ENCODE measurements at regions not wholly inside any gene's neighbourhood (a gene's known extent, or its start where the extent isn't known, plus 50 kb on each side); places are given as distances from the start of the nearest gene placed in this dataset.

DNA sequence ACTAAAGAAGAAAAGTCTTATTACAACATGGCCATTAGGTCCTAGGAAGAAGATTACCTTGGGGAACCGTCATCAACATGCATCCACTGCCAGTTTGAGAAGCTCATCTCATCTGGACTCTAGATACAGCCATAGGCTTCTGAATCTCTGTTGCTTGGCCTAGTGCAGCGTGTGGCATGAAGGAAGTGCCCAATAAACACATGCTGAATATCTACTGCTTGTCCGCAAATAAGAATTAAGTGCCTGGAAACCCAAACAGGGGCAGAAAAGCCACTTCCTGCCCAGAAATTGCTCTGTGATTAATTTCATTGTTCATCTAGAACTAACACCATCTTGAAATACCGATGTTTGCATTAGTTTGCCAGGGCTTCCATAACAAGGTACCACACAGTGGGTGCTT, 241.1 kb upstream of the KLF3 start:
- Histone ChIP-seq H4K20me1 (ENCODE audit: insufficient read depth) (no peaks in the 10 kb centered on the region), H2AFZ (ENCODE audit: low read depth) (no peak overlapping the region), H3K9ac (no peak overlapping the region), H3K79me2 (ENCODE audit: insufficient read depth, low read depth) (no peaks in the 10 kb centered on the region), H3K27ac (no peak overlapping the region), H3K4me1 (ENCODE audit: low read depth, poor library complexity, severe bottlenecking) (no peaks in the 10 kb centered on the region), H3K4me3 (IDR thresholded peaks at IDR 0.05; ENCODE audit: insufficient read depth, low read depth, low read length) (no peak overlapping the region), H3K36me3 (ENCODE audit: insufficient read depth) (no peaks in the 10 kb centered on the region), H3K4me2 (no peak overlapping the region), H3K27me3 (ENCODE audit: insufficient read depth, low read depth) (no peaks in the 10 kb centered on the region)
- TF ChIP-seq, protein P1, sequence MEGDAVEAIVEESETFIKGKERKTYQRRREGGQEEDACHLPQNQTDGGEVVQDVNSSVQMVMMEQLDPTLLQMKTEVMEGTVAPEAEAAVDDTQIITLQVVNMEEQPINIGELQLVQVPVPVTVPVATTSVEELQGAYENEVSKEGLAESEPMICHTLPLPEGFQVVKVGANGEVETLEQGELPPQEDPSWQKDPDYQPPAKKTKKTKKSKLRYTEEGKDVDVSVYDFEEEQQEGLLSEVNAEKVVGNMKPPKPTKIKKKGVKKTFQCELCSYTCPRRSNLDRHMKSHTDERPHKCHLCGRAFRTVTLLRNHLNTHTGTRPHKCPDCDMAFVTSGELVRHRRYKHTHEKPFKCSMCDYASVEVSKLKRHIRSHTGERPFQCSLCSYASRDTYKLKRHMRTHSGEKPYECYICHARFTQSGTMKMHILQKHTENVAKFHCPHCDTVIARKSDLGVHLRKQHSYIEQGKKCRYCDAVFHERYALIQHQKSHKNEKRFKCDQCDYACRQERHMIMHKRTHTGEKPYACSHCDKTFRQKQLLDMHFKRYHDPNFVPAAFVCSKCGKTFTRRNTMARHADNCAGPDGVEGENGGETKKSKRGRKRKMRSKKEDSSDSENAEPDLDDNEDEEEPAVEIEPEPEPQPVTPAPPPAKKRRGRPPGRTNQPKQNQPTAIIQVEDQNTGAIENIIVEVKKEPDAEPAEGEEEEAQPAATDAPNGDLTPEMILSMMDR (conservative IDR thresholded peaks at IDR 0.05; ENCODE audit: low read depth, low read length) = no peak

DNA sequence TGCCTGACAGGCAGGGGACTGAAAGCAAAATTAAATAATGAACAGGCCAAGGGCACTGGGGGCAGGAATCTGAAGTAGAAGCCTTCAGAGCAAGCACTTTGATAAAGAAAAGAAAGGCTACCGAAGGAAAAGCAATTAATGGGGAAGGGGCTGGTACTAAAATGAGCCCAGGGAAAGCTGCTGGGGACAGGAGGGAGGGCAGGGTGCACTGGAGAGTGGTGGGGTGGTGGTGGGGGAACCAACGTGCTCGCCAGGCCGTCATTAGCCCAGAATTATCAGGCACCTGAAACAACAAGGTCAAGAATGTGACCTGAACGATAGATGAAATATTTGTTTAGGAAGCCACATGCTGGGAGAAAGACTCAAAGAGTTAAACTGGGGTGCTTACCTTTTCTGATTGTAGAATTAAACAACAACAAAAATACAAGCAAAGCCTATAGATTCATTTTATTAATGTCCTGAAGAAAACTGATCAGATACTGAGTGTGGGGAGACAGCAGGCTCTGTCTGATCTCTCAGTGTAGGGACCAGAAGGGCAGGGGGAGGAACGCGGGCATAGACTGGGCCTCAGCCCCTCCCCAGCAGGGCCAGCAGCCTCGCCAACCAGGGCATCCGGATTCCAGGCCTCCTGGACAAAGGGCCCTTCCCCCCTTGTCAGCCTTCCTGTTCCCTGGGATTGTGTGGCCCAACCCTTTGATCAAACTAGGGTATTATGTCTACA, 239.7 kb upstream of the KLF3 start:
- no peak overlapping the region for H3K4me2 ChIP-seq
- TF ChIP-seq, protein P1 (conservative IDR thresholded peaks at IDR 0.05; ENCODE audit: low read depth, low read length) = no peak
- H4K20me1 ChIP-seq (ENCODE audit: insufficient read depth) = no peaks in the 10 kb centered on the region
- H3K36me3 ChIP-seq (ENCODE audit: insufficient read depth) = no peaks in the 10 kb centered on the region
- no peak overlapping the region for H3K4me3 ChIP-seq (IDR thresholded peaks at IDR 0.05; ENCODE audit: insufficient read depth, low read depth, low read length)
- H2AFZ ChIP-seq (ENCODE audit: low read depth) = no peak overlapping the region
- no peak overlapping the region for H3K27ac ChIP-seq
- H3K79me2 ChIP-seq (ENCODE audit: insufficient read depth, low read depth) = no peaks in the 10 kb centered on the region
- H3K4me1 ChIP-seq (ENCODE audit: low read depth, poor library complexity, severe bottlenecking) = no peaks in the 10 kb centered on the region
- no peaks in the 10 kb centered on the region for H3K27me3 ChIP-seq (ENCODE audit: insufficient read depth, low read depth)
- no peak overlapping the region for H3K9ac ChIP-seq

DNA sequence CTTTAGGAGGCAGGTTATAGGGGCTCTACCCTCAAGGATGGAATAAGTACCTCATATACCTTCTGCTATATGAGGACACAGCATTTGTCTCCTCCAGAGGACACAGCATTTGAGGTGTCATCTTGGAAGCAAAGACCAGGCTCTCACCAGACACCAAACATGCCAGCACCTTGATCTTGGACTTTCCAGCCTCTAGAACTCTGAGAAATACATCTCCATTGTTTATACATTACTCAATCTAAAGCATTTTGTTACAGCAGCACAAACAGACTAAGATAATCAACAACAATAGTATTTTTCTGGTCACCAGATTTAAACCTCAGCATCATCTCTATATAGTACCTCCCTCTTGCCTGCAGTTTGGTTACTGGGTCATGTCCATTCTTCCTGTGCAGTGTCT, 237.5 kb upstream of the KLF3 start:
- Histone ChIP-seq H3K4me3 (IDR thresholded peaks at IDR 0.05; ENCODE audit: insufficient read depth, low read depth, low read length) (no peak overlapping the region), H2AFZ (ENCODE audit: low read depth) (no peak overlapping the region), H3K4me2 (no peak overlapping the region), H3K27ac (no peak overlapping the region), H3K79me2 (ENCODE audit: insufficient read depth, low read depth) (no peaks in the 10 kb centered on the region), H3K36me3 (ENCODE audit: insufficient read depth) (no peaks in the 10 kb centered on the region), H3K27me3 (ENCODE audit: insufficient read depth, low read depth) (no peaks in the 10 kb centered on the region), H3K4me1 (ENCODE audit: low read depth, poor library complexity, severe bottlenecking) (no peaks in the 10 kb centered on the region), H4K20me1 (ENCODE audit: insufficient read depth) (no peaks in the 10 kb centered on the region), H3K9ac (no peak overlapping the region)
- TF ChIP-seq, protein P1 (conservative IDR thresholded peaks at IDR 0.05; ENCODE audit: low read depth, low read length) = no peak

DNA sequence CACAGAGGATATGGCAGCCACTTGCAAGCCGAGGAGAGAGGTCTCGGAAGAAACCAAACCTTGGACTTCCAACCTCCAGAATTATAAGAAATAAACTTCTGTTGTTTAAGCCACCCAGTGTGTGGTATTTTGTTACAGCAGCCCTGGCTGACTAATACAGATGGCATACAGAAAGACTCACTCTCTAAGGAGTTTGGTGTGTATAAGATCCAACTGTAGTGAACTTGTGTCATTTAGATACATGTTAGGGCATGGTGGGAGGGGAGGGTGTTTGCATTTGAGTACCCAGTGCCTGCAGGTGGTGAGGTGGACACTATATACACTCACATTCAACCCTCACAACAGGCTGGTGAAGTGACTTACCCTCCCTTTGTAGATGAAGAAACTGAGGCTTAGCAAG, 233.2 kb upstream of the KLF3 start:
- Histone ChIP-seq H3K36me3 (ENCODE audit: insufficient read depth) (no peaks in the 10 kb centered on the region), H2AFZ (ENCODE audit: low read depth) (no peak overlapping the region)
- TF ChIP-seq, protein P1 (conservative IDR thresholded peaks at IDR 0.05; ENCODE audit: low read depth, low read length) = no peak

More for the DNA sequence above, 233.2 kb upstream of the KLF3 start:
- no peaks in the 10 kb centered on the region for H3K27me3 ChIP-seq (ENCODE audit: insufficient read depth, low read depth)
- H3K79me2 ChIP-seq (ENCODE audit: insufficient read depth, low read depth) = no peaks in the 10 kb centered on the region
- no peak overlapping the region for H3K27ac ChIP-seq
- no peaks in the 10 kb centered on the region for H4K20me1 ChIP-seq (ENCODE audit: insufficient read depth)
- H3K9ac ChIP-seq = no peak overlapping the region
- H3K4me2 ChIP-seq = no peak overlapping the region
- no peaks in the 10 kb centered on the region for H3K4me1 ChIP-seq (ENCODE audit: low read depth, poor library complexity, severe bottlenecking)
- H3K4me3 ChIP-seq (IDR thresholded peaks at IDR 0.05; ENCODE audit: insufficient read depth, low read depth, low read length) = no peak overlapping the region

Measured in KMS-11 (cell line).